GM12878 (cell line): ENCODE measurements at regions not wholly inside any gene's neighbourhood (a gene's known extent, or its start where the extent isn't known, plus 50 kb on each side); places are given as distances from the start of the nearest gene placed in this dataset.
A peak's percentile ranks its signal among the peaks of the same experiment; 100 is the strongest.

Source experiments
- ATAC-seq: fragments of 200-7000 bp; cut with Tn5 transposase; 3 replicates; pipeline ENCODE4 v1.9.1; 2020; ENCODE audit warnings: mild to moderate bottlenecking, moderate library complexity
- BruUV-seq: library from RNA; stranded (reverse); fragments of 400-500 nt; replicated peaks from 2 replicates; lab custom pipeline; 2021; lab: Mats Ljungman, UMichigan
- CTCF ChIA-PET: fragments of 300-600 bp; sonication (Branson Sonifier 250); formaldehyde crosslinking; extraction: SDS; loops from one replicate; lab custom pipeline; 2021; ENCODE audit warnings: inconsistent platforms; lab: Yijun Ruan, JAX
- POLR2A ChIA-PET: fragments of 350-600 bp; formaldehyde crosslinking; extraction: SDS; loops from one replicate; lab custom pipeline; 2021; ENCODE audit warnings: inconsistent platforms; lab: Charles Lee
- RAD21 ChIA-PET: fragments of 300-600 bp; sonication (Branson Sonifier 250); formaldehyde crosslinking; loops from one replicate; lab custom pipeline; 2023; ENCODE audit warnings: antibody characterized with exemption; ENCODE audit not compliant: unreplicated experiment; lab: Charles Lee
- SMC1A ChIA-PET: fragments of 300-600 bp; sonication (Branson Sonifier 250); formaldehyde crosslinking; loops from one replicate; lab custom pipeline; 2023; ENCODE audit not compliant: unreplicated experiment, uncharacterized antibody; lab: Charles Lee
- DNase-seq: peaks from one replicate; pipeline ENCODE4 v3.0.0-alpha.2; 2011; ENCODE audit warnings: low read depth, low spot score
- FAIRE-seq: peaks from 3 replicates; lab custom pipeline; 2011; peaks lifted over from hg19 to GRCh38; lab: Jason Lieb, UNC
- H2AFZ ChIP-seq: 2 replicates; pipeline ENCODE4 v1.6.0; 2011; ENCODE audit warnings: low read depth, low read length, control low read depth; ENCODE audit not compliant: control insufficient read depth
- H3K27ac ChIP-seq: 2 replicates; pipeline ENCODE4 v1.5.1; 2011; ENCODE audit warnings: control low read depth; ENCODE audit not compliant: control insufficient read depth, insufficient read depth
- H3K27me3 ChIP-seq, 2 experiments: replicated peaks in 1 of 2; 2 replicates each; pipeline versions ENCODE4 v1.6.0 to v1.6.1; 2011; ENCODE audit warnings: low read length in 1 of 2; ENCODE audit not compliant: control insufficient read depth in 2 of 2, insufficient read depth in 2 of 2
- H3K36me3 ChIP-seq, 2 experiments: 2 replicates each; pipeline ENCODE4 v1.5.1; 2011; ENCODE audit warnings: low read length in 1 of 2; ENCODE audit not compliant: control insufficient read depth in 2 of 2, insufficient read depth in 2 of 2
- H3K4me1 ChIP-seq: 2 replicates; pipeline ENCODE4 v1.6.1; 2011; ENCODE audit warnings: mild to moderate bottlenecking, low read length, moderate library complexity, mixed read lengths; ENCODE audit not compliant: control insufficient read depth, insufficient read depth
- H3K4me2 ChIP-seq: 2 replicates; pipeline ENCODE4 v1.6.0; 2011; ENCODE audit warnings: control low read depth; ENCODE audit not compliant: control insufficient read depth, insufficient read depth
- H3K4me3 ChIP-seq: fragments of 200-600 bp; sonication (generic); 2 replicates; pipeline ENCODE4 v1.5.1; 2016
- H3K79me2 ChIP-seq: 2 replicates; pipeline ENCODE4 v1.6.0; 2011; ENCODE audit warnings: low read length; ENCODE audit not compliant: control insufficient read depth, insufficient read depth
- H3K9ac ChIP-seq: 2 replicates; pipeline ENCODE4 v1.8.0; 2011; ENCODE audit warnings: low read length, control low read depth, mixed read lengths; ENCODE audit not compliant: control insufficient read depth, insufficient read depth
- H3K9me3 ChIP-seq: replicated peaks from 3 replicates; pipeline ENCODE4 v1.5.1; 2011; ENCODE audit warnings: mild to moderate bottlenecking, low read length; ENCODE audit not compliant: control insufficient read depth, insufficient read depth
- H4K20me1 ChIP-seq: 2 replicates; pipeline ENCODE4 v1.6.0; 2011; ENCODE audit not compliant: control insufficient read depth, insufficient read depth
- BHLHE40 ChIP-seq, 2 experiments: fragments of 450-650 bp in 1 of 2; IDR thresholded peaks; 2 replicates each; pipeline ENCODE4 v1.6.1; 2011 to 2017; ENCODE audit warnings: low read depth in 2 of 2, borderline replicate concordance in 1 of 2, improper control_type of control experiment in 1 of 2, low read length in 1 of 2, mild to moderate bottlenecking in 1 of 2
- DPF2 ChIP-seq: fragments of 450-650 bp; IDR thresholded peaks from 2 replicates; pipeline ENCODE4 v1.6.1; 2017; ENCODE audit warnings: mild to moderate bottlenecking
- EED ChIP-seq: sonication (generic); IDR thresholded peaks from 2 replicates; pipeline ENCODE4 v1.6.1; 2016; ENCODE audit warnings: antibody characterized with exemption, low read depth
- IKZF1 ChIP-seq: fragments of 450-650 bp; conservative IDR thresholded peaks from 2 replicates; pipeline ENCODE4 v1.6.1; 2017; ENCODE audit warnings: antibody characterized with exemption, mild to moderate bottlenecking
- MEF2B ChIP-seq: fragments of 450-650 bp; IDR thresholded peaks from 2 replicates; pipeline ENCODE4 v1.6.1; 2018; ENCODE audit warnings: mild to moderate bottlenecking, moderate library complexity; ENCODE audit not compliant: partially characterized antibody, poor library complexity, severe bottlenecking
- NKRF ChIP-seq: fragments of 450-650 bp; conservative IDR thresholded peaks from 2 replicates; pipeline ENCODE4 v1.6.1; 2017; ENCODE audit warnings: mild to moderate bottlenecking, moderate library complexity
- NRF1 ChIP-seq: conservative IDR thresholded peaks from 2 replicates; pipeline ENCODE4 v1.6.1; 2011; ENCODE audit warnings: mild to moderate bottlenecking, low read depth, low read length, improper control_type of control experiment
- RAD21 ChIP-seq: IDR thresholded peaks from 2 replicates; pipeline ENCODE4 v1.6.1; 2011; ENCODE audit warnings: mild to moderate bottlenecking, low read depth, low read length, moderate library complexity; ENCODE audit not compliant: insufficient read depth
- SRF ChIP-seq, 2 experiments: IDR thresholded peaks; 2 replicates each; pipeline ENCODE4 v1.6.1; 2011; ENCODE audit warnings: low read depth in 2 of 2, low read length in 2 of 2, mild to moderate bottlenecking in 1 of 2, moderate library complexity in 1 of 2
- TCF7 ChIP-seq: IDR thresholded peaks from 2 replicates; pipeline ENCODE4 v1.6.1; 2014; ENCODE audit warnings: antibody characterized with exemption, borderline replicate concordance
- YBX1 ChIP-seq: fragments of 450-650 bp; IDR thresholded peaks from 2 replicates; pipeline ENCODE4 v1.6.1; 2016; ENCODE audit warnings: antibody characterized with exemption
- ZNF217 ChIP-seq: fragments of 450-650 bp; IDR thresholded peaks from 2 replicates; pipeline ENCODE4 v1.6.1; 2017; ENCODE audit warnings: antibody characterized with exemption, mild to moderate bottlenecking
- WGBS: methylation state at CpG from one replicate; pipeline ENCODE4 v1.1.6; 2016; ENCODE audit warnings: low lambda C conversion rate; ENCODE audit not compliant: insufficient replicate concordance, insufficient coverage; ENCODE audit errors: missing lambda C conversion rate; 5-methylcytosine and 5-hydroxymethylcytosine counted together
- in situ Hi-C: fragments of 300-500 bp; cut with MboI; formaldehyde crosslinking; loops from 9 replicates; pipeline ENCODE4 v1.14.3; 2018; ENCODE audit warnings: mixed read lengths
- intact Hi-C: fragments of 100-400 bp; cut with micrococcal nuclease; formaldehyde crosslinking; loops from one replicate; pipeline ENCODE4 v1.14.2; 2022; ENCODE audit not compliant: unreplicated experiment
- TF ChIP-seq, protein P1 (sequence below): IDR thresholded peaks from 2 replicates; pipeline ENCODE4 v1.6.1; 2011; ENCODE audit warnings: borderline replicate concordance, low read depth, mild to moderate bottlenecking, moderate library complexity, low read length; ENCODE audit not compliant: insufficient read depth, poor library complexity, severe bottlenecking
- TF ChIP-seq, protein P2 (sequence below): fragments of 450-650 bp; IDR thresholded peaks from 2 replicates; pipeline ENCODE4 v1.6.1; 2017; ENCODE audit warnings: low read depth, mild to moderate bottlenecking, moderate library complexity
- TF ChIP-seq, protein P3 (sequence below): fragments of 450-650 bp; IDR thresholded peaks from 2 replicates; pipeline ENCODE4 v1.6.1; 2016; ENCODE audit warnings: mild to moderate bottlenecking

DNA sequence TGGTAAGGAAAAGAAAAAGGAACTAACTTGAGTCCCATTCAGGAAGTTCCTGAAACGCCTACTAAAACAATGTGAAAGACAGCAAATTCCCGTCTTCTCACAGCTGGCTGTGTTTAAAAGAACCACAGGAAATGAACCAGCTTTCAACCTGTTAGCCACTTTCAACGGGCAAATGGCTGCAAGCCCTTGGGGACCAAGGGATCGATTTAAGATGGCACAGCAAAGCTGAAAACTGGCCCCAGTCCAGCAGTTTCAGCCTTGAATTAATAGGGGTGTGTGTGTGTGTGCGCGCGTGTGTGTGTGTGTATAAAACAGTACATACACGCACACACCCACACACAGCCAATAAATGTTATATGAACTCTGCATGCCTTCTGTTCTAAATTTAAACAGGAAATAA lies 168.7 kb upstream of the TMCO5A start:
- 29% methylated on average over 8 of the region's 8 CpGs for WGBS
- no peaks in the 10 kb centered on the region for H3K4me1 ChIP-seq
- no peaks in the 10 kb centered on the region for H3K9me3 ChIP-seq
- H4K20me1 ChIP-seq = no peaks in the 10 kb centered on the region
- no peak overlapping the region for H3K4me2 ChIP-seq
- H2AFZ ChIP-seq = no peak overlapping the region
- no TSS peak for BruUV-seq
- H3K4me3 ChIP-seq = no peak overlapping the region
- ChIA-PET POLR2A (no interaction called here), SMC1A (interaction anchor here (0.7 to 1.6 kb wide), 4 partner anchors 35 to 115 kb away, joined by 4 to 5 read pairs (median 4); no protein-coding TSS in a partner anchor), CTCF (interaction anchor here (0.7 to 2.4 kb wide), 6 partner anchors 9 to 1320 kb away, joined by 3 to 14 read pairs (median 4); no protein-coding TSS in a partner anchor), RAD21 (no interaction called here)
- H3K27ac ChIP-seq = no peak overlapping the region
- no peaks in the 10 kb centered on the region for H3K79me2 ChIP-seq
- DNase-seq (no peak), FAIRE-seq (no peak), ATAC-seq (peak; percentile 21; the same call in 1 of the 3 replicates)
- no peak overlapping the region for H3K9ac ChIP-seq
- H3K36me3 ChIP-seq = no peaks in the 10 kb centered on the region
- no peaks in the 10 kb centered on the region for H3K27me3 ChIP-seq
- intact Hi-C loops (loop anchor here (10.0 kb wide), 2 partner anchors 61 to 171 kb away; no protein-coding TSS in a partner anchor), in situ Hi-C loops (no loop called here)
- TF ChIP-seq YBX1 = no peak
- TF ChIP-seq, protein P1, sequence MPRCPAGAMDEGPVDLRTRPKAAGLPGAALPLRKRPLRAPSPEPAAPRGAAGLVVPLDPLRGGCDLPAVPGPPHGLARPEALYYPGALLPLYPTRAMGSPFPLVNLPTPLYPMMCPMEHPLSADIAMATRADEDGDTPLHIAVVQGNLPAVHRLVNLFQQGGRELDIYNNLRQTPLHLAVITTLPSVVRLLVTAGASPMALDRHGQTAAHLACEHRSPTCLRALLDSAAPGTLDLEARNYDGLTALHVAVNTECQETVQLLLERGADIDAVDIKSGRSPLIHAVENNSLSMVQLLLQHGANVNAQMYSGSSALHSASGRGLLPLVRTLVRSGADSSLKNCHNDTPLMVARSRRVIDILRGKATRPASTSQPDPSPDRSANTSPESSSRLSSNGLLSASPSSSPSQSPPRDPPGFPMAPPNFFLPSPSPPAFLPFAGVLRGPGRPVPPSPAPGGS = no peak
- TF ChIP-seq RAD21 = no peak
- no peak for TF ChIP-seq NKRF
- TF ChIP-seq, protein P2, sequence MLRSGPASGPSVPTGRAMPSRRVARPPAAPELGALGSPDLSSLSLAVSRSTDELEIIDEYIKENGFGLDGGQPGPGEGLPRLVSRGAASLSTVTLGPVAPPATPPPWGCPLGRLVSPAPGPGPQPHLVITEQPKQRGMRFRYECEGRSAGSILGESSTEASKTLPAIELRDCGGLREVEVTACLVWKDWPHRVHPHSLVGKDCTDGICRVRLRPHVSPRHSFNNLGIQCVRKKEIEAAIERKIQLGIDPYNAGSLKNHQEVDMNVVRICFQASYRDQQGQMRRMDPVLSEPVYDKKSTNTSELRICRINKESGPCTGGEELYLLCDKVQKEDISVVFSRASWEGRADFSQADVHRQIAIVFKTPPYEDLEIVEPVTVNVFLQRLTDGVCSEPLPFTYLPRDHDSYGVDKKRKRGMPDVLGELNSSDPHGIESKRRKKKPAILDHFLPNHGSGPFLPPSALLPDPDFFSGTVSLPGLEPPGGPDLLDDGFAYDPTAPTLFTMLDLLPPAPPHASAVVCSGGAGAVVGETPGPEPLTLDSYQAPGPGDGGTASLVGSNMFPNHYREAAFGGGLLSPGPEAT = no peak
- no peak for TF ChIP-seq ZNF217
- peak; percentile 27; the same call in 1 of the 2 replicates for TF ChIP-seq DPF2
- peak; percentile 25 for TF ChIP-seq MEF2B
- 0 out of 2 replicates have a peak, but pooled peaks have one; percentile 17 for TF ChIP-seq IKZF1
- TF ChIP-seq TCF7 = no peak
- no peak for TF ChIP-seq SRF (IDR thresholded peaks at IDR 0.05; ENCODE audit: low read depth in 2 of 2, low read length in 2 of 2)
- TF ChIP-seq NRF1 = no peak
- no peak for TF ChIP-seq EED
- TF ChIP-seq BHLHE40 (IDR thresholded peaks at IDR 0.05; ENCODE audit: borderline replicate concordance in 1 of 2, low read depth in 2 of 2, low read length in 1 of 2) = no peak
- TF ChIP-seq, protein P3, sequence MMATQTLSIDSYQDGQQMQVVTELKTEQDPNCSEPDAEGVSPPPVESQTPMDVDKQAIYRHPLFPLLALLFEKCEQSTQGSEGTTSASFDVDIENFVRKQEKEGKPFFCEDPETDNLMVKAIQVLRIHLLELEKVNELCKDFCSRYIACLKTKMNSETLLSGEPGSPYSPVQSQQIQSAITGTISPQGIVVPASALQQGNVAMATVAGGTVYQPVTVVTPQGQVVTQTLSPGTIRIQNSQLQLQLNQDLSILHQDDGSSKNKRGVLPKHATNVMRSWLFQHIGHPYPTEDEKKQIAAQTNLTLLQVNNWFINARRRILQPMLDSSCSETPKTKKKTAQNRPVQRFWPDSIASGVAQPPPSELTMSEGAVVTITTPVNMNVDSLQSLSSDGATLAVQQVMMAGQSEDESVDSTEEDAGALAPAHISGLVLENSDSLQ = no peak
